ENCODE measurements at regions not wholly inside any gene's neighbourhood (a gene's known extent, or its start where the extent isn't known, plus 50 kb on each side); places are given as distances from the start of the nearest gene placed in this dataset.

GRCh38 chr10:28842321-28842720 lies 165.0 kb downstream of the BAMBI start:
- H3K36me3 Mint-ChIP-seq (ENCODE audit: insufficient read depth) = no peaks in the 10 kb centered on the region
- no peaks in the 10 kb centered on the region for H3K9me3 Mint-ChIP-seq (ENCODE audit: low read depth)
- H3K27ac Mint-ChIP-seq = no peak overlapping the region
- peaks cover 11% of the 10 kb centered on the region for H3K4me1 Mint-ChIP-seq (ENCODE audit: low read depth)
- no peak for TF ChIP-seq CTCF (IDR thresholded peaks at IDR 0.05; ENCODE audit: unreplicated experiment)
- no peaks in the 10 kb centered on the region for H3K27me3 Mint-ChIP-seq
- no peak for DNase-seq (ENCODE audit: low spot score, unreplicated experiment)
- H3K4me3 Mint-ChIP-seq (ENCODE audit: low read depth) = no peak overlapping the region

DNA sequence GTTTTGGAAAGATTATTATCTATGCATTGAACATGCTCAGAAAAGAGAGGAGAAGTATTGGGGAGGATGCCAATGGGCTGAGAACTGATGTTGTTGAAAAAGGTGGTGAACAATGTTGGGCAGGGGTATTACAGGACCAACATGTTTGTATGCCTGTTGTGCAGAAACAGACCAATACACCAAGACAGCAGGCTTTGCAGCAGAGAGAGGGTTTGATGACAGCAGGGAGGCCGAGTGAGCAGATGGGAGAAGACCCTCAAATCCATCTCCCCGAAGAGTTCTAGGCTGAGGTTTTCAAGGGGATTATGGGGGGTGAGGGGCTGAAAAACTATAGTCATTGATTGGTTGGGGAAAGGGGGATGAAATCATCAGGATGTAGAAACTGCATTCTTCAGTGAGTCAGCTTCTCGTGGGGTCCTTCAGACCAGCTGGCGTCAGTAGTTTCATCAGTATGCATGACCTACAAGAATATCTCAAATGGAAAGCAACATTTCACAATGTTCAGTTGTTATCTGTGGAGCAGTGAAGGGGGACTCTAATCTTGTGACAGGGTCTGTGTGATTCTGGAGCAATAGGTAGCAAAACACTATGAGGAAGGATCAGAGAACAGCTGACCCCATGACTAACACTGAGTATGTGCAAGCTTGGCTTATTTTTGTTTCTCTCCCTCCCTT lies 167.8 kb downstream of the BAMBI start:
- H3K9me3 Mint-ChIP-seq (ENCODE audit: low read depth) = no peaks in the 10 kb centered on the region
- H3K36me3 Mint-ChIP-seq (ENCODE audit: insufficient read depth) = no peaks in the 10 kb centered on the region
- H3K4me3 Mint-ChIP-seq (ENCODE audit: low read depth) = no peak overlapping the region
- H3K27ac Mint-ChIP-seq = no peak overlapping the region
- H3K4me1 Mint-ChIP-seq (ENCODE audit: low read depth) = peaks cover 3% of the 10 kb centered on the region
- H3K27me3 Mint-ChIP-seq = no peaks in the 10 kb centered on the region
- no peak for DNase-seq (ENCODE audit: low spot score, unreplicated experiment)
- TF ChIP-seq CTCF (IDR thresholded peaks at IDR 0.05; ENCODE audit: unreplicated experiment) = no peak

- TF ChIP-seq CTCF (IDR thresholded peaks at IDR 0.05; ENCODE audit: unreplicated experiment) = no peak
- H3K4me1 Mint-ChIP-seq (ENCODE audit: low read depth) = peaks cover 1% of the 10 kb centered on the region
- no peaks in the 10 kb centered on the region for H3K27me3 Mint-ChIP-seq
- no peak for DNase-seq (ENCODE audit: low spot score, unreplicated experiment)
- H3K27ac Mint-ChIP-seq = no peak overlapping the region
- H3K36me3 Mint-ChIP-seq (ENCODE audit: insufficient read depth) = no peaks in the 10 kb centered on the region
- H3K4me3 Mint-ChIP-seq (ENCODE audit: low read depth) = no peak overlapping the region
- H3K9me3 Mint-ChIP-seq (ENCODE audit: low read depth) = no peaks in the 10 kb centered on the region
These were observed 172.0 kb downstream of the BAMBI start for GRCh38 chr10:28849309-28849708.

- no peak for TF ChIP-seq CTCF (IDR thresholded peaks at IDR 0.05; ENCODE audit: unreplicated experiment)
- H3K9me3 Mint-ChIP-seq (ENCODE audit: low read depth) = no peaks in the 10 kb centered on the region
- no peaks in the 10 kb centered on the region for H3K27me3 Mint-ChIP-seq
- no peak overlapping the region for H3K4me3 Mint-ChIP-seq (ENCODE audit: low read depth)
- no peak for DNase-seq (ENCODE audit: low spot score, unreplicated experiment)
- no peak overlapping the region for H3K27ac Mint-ChIP-seq
- H3K36me3 Mint-ChIP-seq (ENCODE audit: insufficient read depth) = no peaks in the 10 kb centered on the region
- H3K4me1 Mint-ChIP-seq (ENCODE audit: low read depth) = peaks cover 1% of the 10 kb centered on the region
These were observed 172.5 kb downstream of the BAMBI start for GRCh38 chr10:28849821-28850220.

DNA sequence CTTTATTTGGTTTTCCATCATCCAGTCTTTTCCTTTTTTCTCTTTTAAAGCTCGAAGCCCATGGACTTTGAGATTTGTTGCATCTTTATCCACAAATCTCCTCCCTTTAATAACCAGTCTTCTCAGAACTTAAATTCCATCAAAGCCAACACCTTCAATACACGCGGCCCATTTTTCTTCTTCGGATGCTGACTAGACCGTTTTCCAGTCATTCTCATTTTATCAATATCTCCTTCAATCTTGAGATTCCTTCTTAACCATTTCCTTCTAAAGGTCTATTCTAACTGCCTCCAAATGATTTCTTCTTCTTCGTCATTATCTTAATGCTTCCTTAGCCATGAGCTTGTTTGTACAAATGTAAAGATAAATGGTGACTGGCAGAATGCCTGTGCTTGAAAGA lies 173.5 kb downstream of the BAMBI start:
- no peak overlapping the region for H3K4me3 Mint-ChIP-seq (ENCODE audit: low read depth)
- no peaks in the 10 kb centered on the region for H3K27me3 Mint-ChIP-seq
- H3K36me3 Mint-ChIP-seq (ENCODE audit: insufficient read depth) = no peaks in the 10 kb centered on the region
- no peak for TF ChIP-seq CTCF (IDR thresholded peaks at IDR 0.05; ENCODE audit: unreplicated experiment)
- H3K4me1 Mint-ChIP-seq (ENCODE audit: low read depth) = peaks cover 1% of the 10 kb centered on the region
- no peak overlapping the region for H3K27ac Mint-ChIP-seq
- no peak for DNase-seq (ENCODE audit: low spot score, unreplicated experiment)
- no peaks in the 10 kb centered on the region for H3K9me3 Mint-ChIP-seq (ENCODE audit: low read depth)

All from progenitor cell of endocrine pancreas (in vitro differentiated cells).